ENCODE measurements at regions not wholly inside any gene's neighbourhood (a gene's known extent, or its start where the extent isn't known, plus 50 kb on each side); places are given as distances from the start of the nearest gene placed in this dataset.
"Not testable (repeated sequence)": the region's sequence is repeated elsewhere in the genome, so short reads cannot be mapped to it uniquely, and the experiment has no call there.

DNA sequence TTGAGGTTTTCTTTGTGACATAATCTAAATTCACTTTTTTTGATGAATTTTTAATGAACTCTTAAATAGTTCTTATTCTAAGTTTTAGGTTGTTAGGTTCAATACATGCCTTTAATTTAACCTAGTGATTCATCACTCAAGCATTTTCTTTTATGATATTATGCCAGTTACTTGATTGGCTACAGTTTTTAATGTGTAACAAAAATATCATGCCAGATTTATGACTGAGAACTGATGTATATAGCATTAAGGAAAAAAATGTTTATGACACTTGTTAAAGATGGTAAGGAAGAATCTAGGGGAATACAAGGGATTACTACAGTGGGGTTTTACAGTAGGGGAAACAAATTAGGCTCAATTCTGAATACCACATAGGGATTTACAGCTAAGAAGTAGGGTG, 103.1 kb downstream of the VGLL3 start:
- H3K36me3 ChIP-seq (ENCODE audit: control insufficient read depth, insufficient read depth, low read length) = no peaks in the 10 kb centered on the region
- H3K4me1 ChIP-seq (ENCODE audit: control insufficient read depth, insufficient read depth, low read length, poor library complexity, severe bottlenecking) = no peaks in the 10 kb centered on the region
- H3K9me3 ChIP-seq (ENCODE audit: control insufficient read depth, low read length) = no peaks in the 10 kb centered on the region
- H3K27ac ChIP-seq (ENCODE audit: low read depth, low read length, severe bottlenecking) = no peak overlapping the region
- H3K4me3 ChIP-seq (ENCODE audit: extremely low read depth, insufficient read depth, low read length, poor library complexity, severe bottlenecking) = no peak overlapping the region

DNA sequence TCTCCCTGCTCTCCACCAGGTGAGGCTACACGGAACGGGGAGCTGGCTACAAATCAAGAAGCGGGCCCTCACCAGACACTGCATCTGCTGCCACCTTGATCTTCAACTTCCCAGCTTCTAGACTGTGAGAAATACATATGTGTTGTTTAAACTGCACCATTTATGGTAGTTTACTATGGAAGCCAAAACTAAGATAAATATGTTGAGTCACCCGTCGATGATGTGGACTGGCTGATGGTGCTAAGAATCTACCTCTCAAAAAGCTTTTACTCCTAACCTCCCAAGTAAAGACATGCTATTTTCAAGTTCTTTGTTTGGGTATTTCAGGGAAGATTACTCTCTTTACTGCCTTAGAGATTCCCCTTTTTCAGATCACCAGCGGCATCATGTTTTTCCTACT, 110.9 kb downstream of the VGLL3 start:
- 90 to 100% methylated on average over 1 of the region's 6 CpGs for WGBS, 2 experiments (ENCODE audit: insufficient coverage in 2 of 2)
- Histone ChIP-seq H3K36me3 (ENCODE audit: control insufficient read depth, insufficient read depth, low read length) (no peaks in the 10 kb centered on the region), H3K4me3 (ENCODE audit: extremely low read depth, insufficient read depth, low read length, poor library complexity, severe bottlenecking) (no peak overlapping the region)

DNA sequence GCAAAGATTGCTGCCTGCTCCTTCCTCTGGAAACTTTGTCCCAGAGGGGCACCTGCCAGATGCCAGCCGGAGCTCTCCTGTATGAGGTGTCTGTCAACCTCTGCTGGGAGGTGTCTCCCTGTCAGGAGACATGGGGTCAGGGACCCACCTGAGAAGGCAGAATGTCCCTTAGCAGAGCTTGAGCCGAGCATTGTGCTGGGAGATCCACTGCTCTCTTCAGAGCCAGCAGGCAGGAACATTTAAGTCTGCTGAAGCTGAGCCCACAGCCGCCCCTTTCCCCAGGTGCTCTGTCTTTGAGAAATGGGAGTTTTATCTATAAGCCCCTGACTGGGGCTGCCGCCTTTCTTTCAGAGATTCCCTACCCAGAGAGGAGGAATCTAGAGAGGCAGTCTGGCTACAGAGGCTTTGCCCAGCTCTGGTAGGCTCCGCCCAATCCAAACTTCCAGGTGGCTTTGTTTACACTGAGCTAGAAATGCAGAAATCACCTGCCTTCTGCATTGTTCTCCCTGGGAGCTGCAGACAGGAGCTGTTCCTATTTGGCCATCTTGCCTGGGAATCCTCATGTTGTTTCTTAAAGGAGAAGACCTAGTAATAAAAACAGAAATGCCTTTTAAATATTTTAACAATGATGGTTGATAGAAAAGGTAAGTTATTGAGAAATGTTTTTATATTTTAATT, 114.3 kb downstream of the VGLL3 start:
- 82 to 83% methylated on average over 2 to 4 of the region's 5 CpGs for WGBS, 2 experiments (ENCODE audit: insufficient coverage in 2 of 2)
- not testable (repeated sequence) for H3K4me3 ChIP-seq (ENCODE audit: extremely low read depth, insufficient read depth, low read length, poor library complexity, severe bottlenecking)

More for the DNA sequence above, 110.9 kb downstream of the VGLL3 start:
- Histone ChIP-seq H3K9me3 (ENCODE audit: control insufficient read depth, low read length) (no peaks in the 10 kb centered on the region), H3K4me1 (ENCODE audit: control insufficient read depth, insufficient read depth, low read length, poor library complexity, severe bottlenecking) (no peaks in the 10 kb centered on the region), H3K27ac (ENCODE audit: low read depth, low read length, severe bottlenecking) (no peak overlapping the region)

DNA sequence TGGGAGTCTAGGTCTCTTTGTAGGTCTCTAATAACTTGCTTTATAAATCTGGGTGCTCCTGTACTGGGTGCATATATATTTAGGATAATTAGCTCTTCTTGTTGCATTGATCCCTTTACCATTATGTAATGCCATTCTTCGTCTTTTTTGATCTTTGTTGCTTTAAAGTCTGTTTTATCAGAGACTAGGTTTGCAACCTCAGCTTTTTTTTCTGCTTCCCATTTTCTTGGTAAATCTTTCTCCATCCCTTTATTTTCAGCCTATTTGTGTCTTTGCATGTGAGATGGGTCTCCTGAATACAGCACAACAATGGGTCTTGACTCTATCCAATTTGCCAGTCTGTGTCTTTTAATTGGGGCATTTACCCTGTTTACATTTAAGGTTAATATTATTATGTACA, 116.2 kb downstream of the VGLL3 start:
- not testable (repeated sequence) for H3K4me1 ChIP-seq (ENCODE audit: control insufficient read depth, insufficient read depth, low read length, poor library complexity, severe bottlenecking); H3K9me3 ChIP-seq (ENCODE audit: control insufficient read depth, low read length); H3K36me3 ChIP-seq (ENCODE audit: control insufficient read depth, insufficient read depth, low read length); H3K27ac ChIP-seq (ENCODE audit: low read depth, low read length, severe bottlenecking); H3K4me3 ChIP-seq (ENCODE audit: extremely low read depth, insufficient read depth, low read length, poor library complexity, severe bottlenecking)
- WGBS, 2 experiments (ENCODE audit: insufficient coverage in 2 of 2) = no CpG with 5 or more reads among the region's 1 CpG

More for the DNA sequence above, 114.3 kb downstream of the VGLL3 start:
- not testable (repeated sequence) for H3K36me3 ChIP-seq (ENCODE audit: control insufficient read depth, insufficient read depth, low read length); H3K4me1 ChIP-seq (ENCODE audit: control insufficient read depth, insufficient read depth, low read length, poor library complexity, severe bottlenecking); H3K9me3 ChIP-seq (ENCODE audit: control insufficient read depth, low read length); H3K27ac ChIP-seq (ENCODE audit: low read depth, low read length, severe bottlenecking)

DNA sequence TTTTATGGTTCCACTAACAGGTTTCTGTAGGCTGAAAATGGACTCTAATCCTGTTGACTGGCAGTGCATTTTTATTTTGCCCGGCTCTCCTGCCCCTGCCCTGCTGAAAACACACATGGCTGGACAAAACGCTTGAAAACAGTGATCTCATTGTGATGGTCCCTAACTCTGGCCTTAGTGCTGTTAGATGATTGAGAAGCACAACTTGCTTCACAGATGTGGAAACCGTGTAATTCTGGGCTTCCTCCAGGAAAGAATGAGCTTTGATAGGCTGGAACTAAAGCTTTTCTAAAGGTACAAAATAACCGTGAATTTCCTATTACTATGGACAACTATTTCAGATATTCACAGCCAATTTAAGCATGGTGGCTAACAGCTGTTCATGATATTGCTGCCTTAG, 121.4 kb downstream of the VGLL3 start:
- 67 to 70% methylated on average over 3 to 4 of the region's 4 CpGs for WGBS, 2 experiments (ENCODE audit: insufficient coverage in 2 of 2)
- Histone ChIP-seq H3K27ac (ENCODE audit: low read depth, low read length, severe bottlenecking) (no peak overlapping the region), H3K36me3 (ENCODE audit: control insufficient read depth, insufficient read depth, low read length) (no peaks in the 10 kb centered on the region), H3K9me3 (ENCODE audit: control insufficient read depth, low read length) (no peaks in the 10 kb centered on the region), H3K4me1 (ENCODE audit: control insufficient read depth, insufficient read depth, low read length, poor library complexity, severe bottlenecking) (no peaks in the 10 kb centered on the region), H3K4me3 (ENCODE audit: extremely low read depth, insufficient read depth, low read length, poor library complexity, severe bottlenecking) (no peak overlapping the region)

DNA sequence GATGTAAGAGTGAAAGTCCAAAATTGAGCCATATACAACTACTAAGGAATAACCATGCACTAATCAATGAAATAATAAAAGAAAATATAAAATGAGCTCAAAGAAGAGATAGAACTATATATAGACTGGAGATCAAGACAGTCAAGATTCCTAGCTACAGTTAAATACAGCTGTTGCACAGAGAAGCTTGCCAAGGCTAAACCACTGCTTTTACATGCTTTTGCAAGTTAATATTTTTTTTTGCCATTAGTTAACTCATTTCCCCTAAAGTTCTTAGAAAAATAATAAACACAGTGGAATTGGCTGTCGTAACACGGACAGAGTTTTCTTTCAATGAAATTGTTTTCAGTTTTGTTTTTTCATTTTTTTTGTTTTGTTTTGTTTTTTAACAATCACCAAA, 123.0 kb downstream of the VGLL3 start:
- Histone ChIP-seq H3K4me3 (ENCODE audit: extremely low read depth, insufficient read depth, low read length, poor library complexity, severe bottlenecking) (no peak overlapping the region), H3K36me3 (ENCODE audit: control insufficient read depth, insufficient read depth, low read length) (no peaks in the 10 kb centered on the region), H3K4me1 (ENCODE audit: control insufficient read depth, insufficient read depth, low read length, poor library complexity, severe bottlenecking) (no peaks in the 10 kb centered on the region), H3K9me3 (ENCODE audit: control insufficient read depth, low read length) (peaks cover 1% of the 10 kb centered on the region), H3K27ac (ENCODE audit: low read depth, low read length, severe bottlenecking) (no peak overlapping the region)
- WGBS, 2 experiments (ENCODE audit: insufficient coverage in 2 of 2) = no CpG with 5 or more reads among the region's 2 CpGs

DNA sequence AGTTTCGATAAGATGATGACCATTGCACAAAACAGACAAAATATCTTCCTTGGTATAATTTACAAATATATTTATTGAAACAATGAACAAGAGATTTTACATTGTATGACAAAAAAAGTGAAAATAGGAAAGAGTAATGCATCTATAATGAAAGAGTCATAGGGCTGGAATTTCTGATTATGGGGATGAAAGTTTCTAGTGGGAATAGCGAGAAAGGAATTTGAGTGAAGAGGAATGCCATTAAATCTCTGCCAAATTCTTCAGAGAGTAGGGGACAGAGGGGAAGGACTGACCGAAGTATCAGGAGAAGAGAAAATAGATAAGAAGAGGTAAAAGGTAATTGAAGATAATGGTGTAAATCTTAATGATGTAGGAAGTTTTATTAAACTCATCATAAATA, 125.4 kb downstream of the VGLL3 start:
- H3K4me3 ChIP-seq (ENCODE audit: extremely low read depth, insufficient read depth, low read length, poor library complexity, severe bottlenecking) = no peak overlapping the region
- no peaks in the 10 kb centered on the region for H3K36me3 ChIP-seq (ENCODE audit: control insufficient read depth, insufficient read depth, low read length)
- no peaks in the 10 kb centered on the region for H3K4me1 ChIP-seq (ENCODE audit: control insufficient read depth, insufficient read depth, low read length, poor library complexity, severe bottlenecking)
- WGBS, 2 experiments (ENCODE audit: insufficient coverage in 2 of 2) = 76 to 86% methylated on average over 2 of the region's 3 CpGs
- H3K27ac ChIP-seq (ENCODE audit: low read depth, low read length, severe bottlenecking) = no peak overlapping the region
- H3K9me3 ChIP-seq (ENCODE audit: control insufficient read depth, low read length) = peaks cover 7% of the 10 kb centered on the region

DNA sequence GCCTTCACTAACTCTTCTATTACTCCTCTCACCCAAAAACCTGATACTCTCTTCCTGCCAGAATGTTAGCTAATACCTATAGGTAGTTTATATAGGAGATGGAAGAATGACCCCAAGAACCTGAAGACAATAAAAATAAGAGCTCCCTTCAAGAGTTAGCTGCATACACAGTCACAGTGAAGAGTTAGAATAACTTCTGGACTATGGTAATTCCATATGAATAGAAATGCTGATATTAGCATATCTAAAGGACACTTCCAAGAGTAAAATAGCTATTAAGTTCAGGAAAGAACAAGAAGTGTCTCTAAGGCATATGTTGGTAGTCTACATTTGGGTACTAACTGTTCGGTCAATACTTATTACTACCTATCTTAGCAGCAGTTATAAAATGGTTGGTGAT, 134.2 kb downstream of the VGLL3 start:
- Histone ChIP-seq H3K27ac (ENCODE audit: low read depth, low read length, severe bottlenecking) (no peak overlapping the region), H3K9me3 (ENCODE audit: control insufficient read depth, low read length) (no peaks in the 10 kb centered on the region), H3K4me3 (ENCODE audit: extremely low read depth, insufficient read depth, low read length, poor library complexity, severe bottlenecking) (no peak overlapping the region), H3K36me3 (ENCODE audit: control insufficient read depth, insufficient read depth, low read length) (no peaks in the 10 kb centered on the region), H3K4me1 (ENCODE audit: control insufficient read depth, insufficient read depth, low read length, poor library complexity, severe bottlenecking) (no peaks in the 10 kb centered on the region)
- WGBS, 2 experiments (ENCODE audit: insufficient coverage in 2 of 2) = no CpG with 5 or more reads among the region's 1 CpG

DNA sequence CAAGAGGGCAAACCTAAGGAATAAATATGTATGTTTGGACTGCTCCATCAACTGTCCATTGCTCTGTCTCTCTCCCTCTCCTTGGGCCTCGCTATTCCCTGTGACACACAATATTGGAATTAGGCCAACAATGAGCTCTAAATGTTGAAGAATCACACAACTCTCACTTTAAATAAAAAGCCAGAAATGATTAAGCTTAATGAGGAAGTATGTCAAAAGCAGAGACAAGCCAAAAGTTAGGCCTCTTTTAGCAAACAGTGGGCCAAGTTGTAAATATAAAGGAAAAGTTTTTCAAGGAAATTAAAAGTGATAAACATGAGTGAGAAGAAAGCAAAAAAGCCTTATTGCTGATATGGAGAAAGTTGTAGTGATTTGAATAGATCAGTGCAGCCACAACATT, 141.0 kb downstream of the VGLL3 start:
- H3K4me1 ChIP-seq (ENCODE audit: control insufficient read depth, insufficient read depth, low read length, poor library complexity, severe bottlenecking) = no peaks in the 10 kb centered on the region
- WGBS, 2 experiments (ENCODE audit: insufficient coverage in 2 of 2) = no CpG with 5 or more reads among the region's 1 CpG
- no peak overlapping the region for H3K4me3 ChIP-seq (ENCODE audit: extremely low read depth, insufficient read depth, low read length, poor library complexity, severe bottlenecking)
- no peaks in the 10 kb centered on the region for H3K9me3 ChIP-seq (ENCODE audit: control insufficient read depth, low read length)
- H3K27ac ChIP-seq (ENCODE audit: low read depth, low read length, severe bottlenecking) = no peak overlapping the region
- H3K36me3 ChIP-seq (ENCODE audit: control insufficient read depth, insufficient read depth, low read length) = no peaks in the 10 kb centered on the region

DNA sequence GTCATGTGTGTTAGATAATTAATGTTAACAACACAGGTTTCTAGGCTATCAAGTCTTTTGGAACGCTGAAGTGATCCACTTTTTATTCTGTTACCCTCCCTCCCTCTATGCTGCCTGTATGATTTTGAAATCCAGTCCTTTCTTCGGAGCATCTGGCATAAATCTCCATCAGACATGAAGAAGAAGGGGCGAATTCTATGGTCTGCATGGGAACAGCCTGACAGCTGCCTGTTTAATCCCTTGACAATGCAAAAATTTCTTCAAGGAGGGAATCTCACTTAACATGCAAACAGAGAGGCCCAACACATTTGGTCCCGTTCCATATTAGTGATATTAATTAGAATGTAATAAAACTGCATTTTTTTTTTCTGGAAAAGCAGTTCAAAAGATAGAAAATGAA, 145.2 kb downstream of the VGLL3 start:
- H3K4me1 ChIP-seq (ENCODE audit: control insufficient read depth, insufficient read depth, low read length, poor library complexity, severe bottlenecking) = no peaks in the 10 kb centered on the region
- H3K27ac ChIP-seq (ENCODE audit: low read depth, low read length, severe bottlenecking) = no peak overlapping the region
- no peak overlapping the region for H3K4me3 ChIP-seq (ENCODE audit: extremely low read depth, insufficient read depth, low read length, poor library complexity, severe bottlenecking)
- 86% methylated on average over 2 of the region's 4 CpGs; no CpG with 5 or more reads in 1 of the 2 experiments for WGBS, 2 experiments (ENCODE audit: insufficient coverage in 2 of 2)
- no peaks in the 10 kb centered on the region for H3K9me3 ChIP-seq (ENCODE audit: control insufficient read depth, low read length)
- no peaks in the 10 kb centered on the region for H3K36me3 ChIP-seq (ENCODE audit: control insufficient read depth, insufficient read depth, low read length)

DNA sequence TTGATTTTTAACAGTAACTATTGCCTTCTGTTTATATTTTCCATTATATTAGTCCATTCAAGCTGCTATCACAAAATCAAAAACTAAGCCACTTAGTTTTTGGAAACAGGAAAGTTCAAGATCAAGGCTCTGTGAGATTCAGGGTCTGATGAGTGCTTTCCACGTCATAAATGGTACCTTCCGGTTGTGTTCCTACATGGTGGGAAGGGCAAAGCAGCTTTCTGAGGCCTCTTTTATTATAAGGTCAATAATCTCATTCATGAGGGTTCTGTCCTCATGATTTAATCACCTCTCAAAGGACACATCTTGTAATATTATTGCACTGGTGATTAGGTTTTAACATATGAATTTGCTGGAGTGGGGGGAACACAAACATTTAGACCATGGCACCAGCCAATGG, 152.0 kb downstream of the VGLL3 start:
- H3K9me3 ChIP-seq (ENCODE audit: control insufficient read depth, low read length) = no peaks in the 10 kb centered on the region

More for the DNA sequence above, 152.0 kb downstream of the VGLL3 start:
- WGBS, 2 experiments (ENCODE audit: insufficient coverage in 2 of 2) = no CpG with 5 or more reads among the region's 2 CpGs
- Histone ChIP-seq H3K4me1 (ENCODE audit: control insufficient read depth, insufficient read depth, low read length, poor library complexity, severe bottlenecking) (no peaks in the 10 kb centered on the region), H3K36me3 (ENCODE audit: control insufficient read depth, insufficient read depth, low read length) (no peaks in the 10 kb centered on the region), H3K27ac (ENCODE audit: low read depth, low read length, severe bottlenecking) (no peak overlapping the region), H3K4me3 (ENCODE audit: extremely low read depth, insufficient read depth, low read length, poor library complexity, severe bottlenecking) (no peak overlapping the region)

All from mesodermal cell (in vitro differentiated cells).